ENCODE measurements at regions not wholly inside any gene's neighbourhood (a gene's known extent, or its start where the extent isn't known, plus 50 kb on each side); places are given as distances from the start of the nearest gene placed in this dataset.
"Not testable (repeated sequence)": the region's sequence is repeated elsewhere in the genome, so short reads cannot be mapped to it uniquely, and the experiment has no call there.

DNA sequence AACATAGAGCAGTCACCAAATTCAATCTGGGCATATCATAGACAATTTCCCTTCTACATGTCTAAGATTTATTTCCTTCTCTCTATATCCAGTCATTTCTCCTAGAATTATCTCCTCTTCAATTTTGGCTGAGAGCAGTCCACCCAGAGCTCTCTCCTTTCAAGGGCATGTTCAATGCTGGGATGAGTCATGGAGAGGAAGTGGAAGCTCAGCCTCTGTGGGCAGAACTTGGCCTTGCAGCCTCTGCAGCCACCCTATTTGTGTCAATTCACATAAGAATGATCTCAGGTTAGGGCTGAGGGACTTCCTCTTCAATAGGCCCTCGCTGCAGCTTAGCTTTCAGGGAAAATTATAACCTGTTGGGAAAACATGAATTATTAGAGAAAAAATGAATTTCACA lies 560.8 kb downstream of the POM121L12 start:
- POLR2A ChIA-PET, result no interaction called here
- intact Hi-C loops (cut with DNase I, micrococcal nuclease), result no loop called here
- H3K9me3 Mint-ChIP-seq (ENCODE audit: low read depth), result peaks cover 17% of the 10 kb centered on the region
- no peak for DNase-seq
- no peak for ATAC-seq
- no peaks in the 10 kb centered on the region for H3K27me3 Mint-ChIP-seq
- H3K4me1 Mint-ChIP-seq, result no peaks in the 10 kb centered on the region
- no peaks in the 10 kb centered on the region for H3K36me3 Mint-ChIP-seq (ENCODE audit: low read depth)
- CTCF ChIA-PET, result no interaction called here
- no peak overlapping the region for H3K4me3 Mint-ChIP-seq
- no peak overlapping the region for H3K27ac Mint-ChIP-seq

DNA sequence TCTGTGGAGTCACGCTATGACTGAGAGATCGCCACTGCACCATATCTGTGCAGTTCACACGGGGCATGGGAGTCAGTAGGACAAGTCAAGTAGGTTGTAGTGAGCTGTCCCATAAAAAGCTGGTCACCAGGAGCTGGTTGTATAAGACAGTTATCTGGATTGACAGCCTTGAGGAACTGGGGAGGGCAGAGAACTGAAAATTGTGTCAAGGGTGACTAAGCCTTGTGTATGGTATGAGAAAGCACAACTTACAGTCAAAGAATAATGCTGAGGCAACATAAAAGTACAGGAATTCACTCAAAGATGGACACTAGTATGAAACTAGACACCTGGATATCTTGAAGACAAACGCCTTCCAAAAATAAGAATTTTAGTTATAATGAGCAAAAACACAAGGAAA lies 564.9 kb downstream of the POM121L12 start:
- intact Hi-C loops (cut with DNase I, micrococcal nuclease), result no loop called here
- Mint-ChIP-seq H3K4me3 (no peak overlapping the region), H3K4me1 (no peaks in the 10 kb centered on the region), H3K27me3 (no peaks in the 10 kb centered on the region), H3K9me3 (ENCODE audit: low read depth) (peaks cover 17% of the 10 kb centered on the region), H3K36me3 (ENCODE audit: low read depth) (no peaks in the 10 kb centered on the region), H3K27ac (no peak overlapping the region)
- ChIA-PET POLR2A (no interaction called here), CTCF (no interaction called here)
- DNase-seq, result no peak
- ATAC-seq, result no peak

DNA sequence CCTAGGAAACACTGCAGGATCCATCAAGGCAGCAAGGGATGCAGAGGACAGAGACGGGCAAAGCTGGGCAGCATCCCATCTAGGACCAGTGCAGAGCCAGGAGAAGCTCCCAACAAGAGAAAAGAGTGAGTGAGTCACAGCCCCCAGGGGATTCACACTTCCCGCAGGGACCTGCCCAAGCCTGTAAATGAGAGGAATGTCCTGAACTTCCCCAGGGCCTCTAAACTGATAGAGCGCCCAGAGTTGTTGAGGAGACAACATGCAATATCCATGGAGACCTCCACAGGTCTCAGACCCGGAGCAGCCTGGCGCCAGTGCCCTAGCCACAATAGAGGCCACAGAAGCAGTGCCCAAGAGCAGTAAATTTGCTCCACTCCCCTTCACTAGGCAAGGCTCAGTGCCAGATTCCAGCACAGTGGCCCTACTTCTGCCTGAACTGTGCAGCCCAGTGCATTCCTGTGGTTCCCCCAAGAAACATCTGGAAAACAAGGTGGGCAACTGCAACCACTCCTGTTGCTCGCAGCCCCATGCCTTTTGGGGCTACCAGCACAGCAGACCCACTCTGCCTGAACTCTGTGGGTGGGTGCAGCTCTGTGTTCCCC lies 567.5 kb downstream of the POM121L12 start:
- no peaks in the 10 kb centered on the region for H3K27me3 Mint-ChIP-seq
- no peaks in the 10 kb centered on the region for H3K36me3 Mint-ChIP-seq (ENCODE audit: low read depth)
- peaks cover 17% of the 10 kb centered on the region for H3K9me3 Mint-ChIP-seq (ENCODE audit: low read depth)
- ChIA-PET POLR2A (no interaction called here), CTCF (interaction anchor here (0.7 kb wide), 1 partner anchor 282 kb away, joined by 3 read pairs; no protein-coding TSS in a partner anchor)
- DNase-seq, result no peak
- intact Hi-C loops (cut with DNase I, micrococcal nuclease), result no loop called here
- H3K27ac Mint-ChIP-seq, result no peak overlapping the region
- ATAC-seq, result no peak
- H3K4me3 Mint-ChIP-seq, result no peak overlapping the region
- no peaks in the 10 kb centered on the region for H3K4me1 Mint-ChIP-seq

DNA sequence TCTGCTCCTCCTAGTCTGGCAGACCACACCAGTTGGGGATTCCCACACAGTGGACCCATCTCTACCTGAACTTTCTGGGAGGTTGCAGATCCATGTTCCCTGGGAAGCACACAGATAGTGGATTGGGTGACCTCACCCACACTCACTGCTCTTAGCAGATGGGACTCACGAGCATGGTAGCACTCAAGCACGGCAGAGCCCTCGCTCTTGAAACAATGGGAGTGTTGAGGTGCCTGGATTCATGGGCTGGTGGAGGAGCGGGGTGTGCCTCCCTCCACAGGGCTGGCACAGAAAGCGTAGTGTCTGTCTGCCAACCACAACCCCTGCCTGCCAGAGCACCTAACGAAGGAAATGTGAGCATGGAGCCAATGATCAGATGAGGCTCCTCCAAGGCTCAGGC lies 568.0 kb downstream of the POM121L12 start:
- no peak overlapping the region for H3K4me3 Mint-ChIP-seq
- intact Hi-C loops (cut with DNase I, micrococcal nuclease), result no loop called here
- no peak overlapping the region for H3K27ac Mint-ChIP-seq
- no peaks in the 10 kb centered on the region for H3K4me1 Mint-ChIP-seq
- H3K36me3 Mint-ChIP-seq (ENCODE audit: low read depth), result no peaks in the 10 kb centered on the region
- DNase-seq (no peak), ATAC-seq (no peak)
- H3K27me3 Mint-ChIP-seq, result no peaks in the 10 kb centered on the region
- CTCF ChIA-PET, result no interaction called here
- peaks cover 17% of the 10 kb centered on the region for H3K9me3 Mint-ChIP-seq (ENCODE audit: low read depth)
- POLR2A ChIA-PET, result no interaction called here

DNA sequence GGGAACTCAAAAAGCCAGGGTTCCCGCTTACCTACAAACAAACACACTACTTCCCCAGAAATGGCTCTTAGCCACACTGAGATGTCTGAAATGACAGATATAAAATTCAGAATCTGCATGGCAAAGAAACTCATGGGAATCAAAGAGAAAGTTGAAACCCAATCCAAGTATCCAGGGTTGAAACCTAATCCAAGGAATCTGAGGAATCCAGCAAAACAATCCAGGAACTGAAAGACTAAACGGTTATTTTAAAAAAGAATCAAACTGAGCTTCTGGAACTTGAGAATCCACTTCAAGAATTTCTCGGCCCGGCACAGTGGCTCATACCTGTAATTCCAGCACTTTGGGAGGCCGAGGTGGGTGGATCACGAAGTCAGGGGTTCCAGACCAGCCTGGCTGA lies 568.8 kb downstream of the POM121L12 start:
- H3K27me3 Mint-ChIP-seq, result no peaks in the 10 kb centered on the region
- H3K27ac Mint-ChIP-seq, result no peak overlapping the region
- ATAC-seq, result no peak
- CTCF ChIA-PET, result no interaction called here
- DNase-seq, result no peak
- intact Hi-C loops (cut with DNase I, micrococcal nuclease), result no loop called here
- no peaks in the 10 kb centered on the region for H3K36me3 Mint-ChIP-seq (ENCODE audit: low read depth)
- H3K9me3 Mint-ChIP-seq (ENCODE audit: low read depth), result peaks cover 17% of the 10 kb centered on the region
- H3K4me3 Mint-ChIP-seq, result no peak overlapping the region
- no peaks in the 10 kb centered on the region for H3K4me1 Mint-ChIP-seq
- POLR2A ChIA-PET, result no interaction called here

DNA sequence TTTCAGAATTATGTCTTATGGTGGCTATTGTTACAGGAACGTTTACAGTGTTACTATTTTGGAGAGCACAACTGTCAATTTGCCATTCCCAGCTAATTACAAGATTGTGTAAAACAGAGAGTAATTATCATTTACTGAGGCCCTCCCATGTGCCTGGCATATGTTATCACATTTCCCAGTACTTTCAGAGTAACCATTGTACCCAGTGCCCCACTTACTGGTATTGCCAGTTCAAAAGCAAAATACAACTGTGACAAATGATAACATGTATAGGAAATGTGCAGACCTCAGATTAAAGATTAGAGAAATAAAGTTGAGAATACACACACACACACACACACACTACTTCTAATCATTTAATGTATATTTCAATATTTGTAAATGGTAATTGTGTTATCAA lies 572.5 kb downstream of the POM121L12 start:
- Mint-ChIP-seq H3K4me1 (no peaks in the 10 kb centered on the region), H3K36me3 (ENCODE audit: low read depth) (no peaks in the 10 kb centered on the region), H3K27me3 (no peaks in the 10 kb centered on the region), H3K9me3 (ENCODE audit: low read depth) (peaks cover 6% of the 10 kb centered on the region), H3K27ac (no peak overlapping the region), H3K4me3 (no peak overlapping the region)
- CTCF ChIA-PET, result no interaction called here
- ATAC-seq (no peak), DNase-seq (no peak)
- POLR2A ChIA-PET, result no interaction called here
- intact Hi-C loops (cut with DNase I, micrococcal nuclease), result no loop called here

DNA sequence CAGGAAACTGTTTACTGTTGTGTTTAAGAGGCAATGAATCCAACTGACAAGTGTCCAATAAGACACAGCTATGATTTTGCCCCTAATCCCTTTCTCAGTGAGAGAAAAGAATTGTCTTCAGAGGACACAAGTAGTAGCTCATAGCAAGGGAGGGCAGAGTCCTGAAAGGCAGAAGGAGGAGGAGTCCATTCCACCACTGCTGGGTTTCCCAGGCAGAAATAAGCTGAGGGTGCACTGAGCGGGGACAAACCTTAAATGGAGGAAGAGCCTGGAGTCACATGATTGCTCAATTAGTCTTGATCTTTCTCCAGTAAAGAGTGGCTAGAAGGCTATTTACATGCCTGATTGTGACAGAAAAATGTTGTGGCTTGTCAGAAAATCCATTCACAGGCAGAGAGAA lies 573.8 kb downstream of the POM121L12 start:
- ATAC-seq, result no peak

DNA sequence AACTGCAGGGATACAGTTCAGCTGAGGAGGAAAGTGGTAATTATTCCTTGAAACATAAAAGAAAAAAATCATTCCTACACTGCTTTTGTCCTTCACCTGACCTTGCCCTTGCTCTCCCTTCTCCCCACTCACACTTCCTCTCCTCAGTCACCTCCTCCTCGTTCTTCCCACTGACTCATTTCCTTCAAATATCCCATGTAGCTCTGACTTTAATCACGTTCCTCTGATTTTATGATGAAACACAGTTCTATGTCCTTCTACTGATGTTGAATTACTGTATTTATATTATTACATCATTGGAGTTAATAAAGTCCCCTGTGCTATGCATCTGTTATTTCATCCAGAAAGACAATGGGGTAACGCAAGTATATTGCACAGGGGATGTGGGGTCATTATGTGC lies 575.6 kb downstream of the POM121L12 start:
- no peak overlapping the region for H3K4me3 Mint-ChIP-seq
- H3K36me3 Mint-ChIP-seq (ENCODE audit: low read depth), result no peaks in the 10 kb centered on the region
- ChIA-PET POLR2A (no interaction called here), CTCF (no interaction called here)
- DNase-seq (no peak), ATAC-seq (no peak)
- no peaks in the 10 kb centered on the region for H3K4me1 Mint-ChIP-seq
- no peak overlapping the region for H3K27ac Mint-ChIP-seq
- H3K27me3 Mint-ChIP-seq, result no peaks in the 10 kb centered on the region
- intact Hi-C loops (cut with DNase I, micrococcal nuclease), result no loop called here
- peaks cover 9% of the 10 kb centered on the region for H3K9me3 Mint-ChIP-seq (ENCODE audit: low read depth)

More for the DNA sequence above, 573.8 kb downstream of the POM121L12 start:
- intact Hi-C loops (cut with DNase I, micrococcal nuclease), result no loop called here
- CTCF ChIA-PET, result no interaction called here
- H3K27ac Mint-ChIP-seq, result no peak overlapping the region
- H3K27me3 Mint-ChIP-seq, result no peaks in the 10 kb centered on the region
- peaks cover 8% of the 10 kb centered on the region for H3K9me3 Mint-ChIP-seq (ENCODE audit: low read depth)
- POLR2A ChIA-PET, result no interaction called here
- H3K4me1 Mint-ChIP-seq, result no peaks in the 10 kb centered on the region
- no peaks in the 10 kb centered on the region for H3K36me3 Mint-ChIP-seq (ENCODE audit: low read depth)
- H3K4me3 Mint-ChIP-seq, result no peak overlapping the region
- DNase-seq, result no peak

DNA sequence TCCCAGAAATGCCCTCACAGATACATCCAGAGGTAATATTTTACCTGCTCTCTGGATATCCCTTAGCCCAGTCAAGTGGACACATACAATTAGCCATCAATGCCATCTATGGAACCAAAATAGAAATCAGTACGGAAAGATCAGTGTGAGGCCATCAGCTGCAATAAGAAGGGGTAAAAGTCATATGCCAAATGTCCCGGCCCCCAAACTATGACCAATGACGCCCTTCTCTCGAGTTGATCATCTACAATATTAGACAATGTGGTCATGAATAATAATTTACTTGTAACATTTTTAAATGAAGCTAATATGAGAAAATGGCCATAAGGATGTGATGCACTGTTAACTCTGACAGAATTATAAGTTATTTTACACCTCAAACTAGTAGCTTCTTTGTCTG lies 588.9 kb downstream of the POM121L12 start:
- intact Hi-C loops (cut with DNase I, micrococcal nuclease), result no loop called here
- DNase-seq (no peak), ATAC-seq (no peak)
- H3K4me1 Mint-ChIP-seq, result no peaks in the 10 kb centered on the region
- POLR2A ChIA-PET, result no interaction called here
- no peak overlapping the region for H3K27ac Mint-ChIP-seq
- no peaks in the 10 kb centered on the region for H3K36me3 Mint-ChIP-seq (ENCODE audit: low read depth)
- CTCF ChIA-PET, result no interaction called here
- peaks cover 25% of the 10 kb centered on the region for H3K9me3 Mint-ChIP-seq (ENCODE audit: low read depth)
- no peaks in the 10 kb centered on the region for H3K27me3 Mint-ChIP-seq
- no peak overlapping the region for H3K4me3 Mint-ChIP-seq

DNA sequence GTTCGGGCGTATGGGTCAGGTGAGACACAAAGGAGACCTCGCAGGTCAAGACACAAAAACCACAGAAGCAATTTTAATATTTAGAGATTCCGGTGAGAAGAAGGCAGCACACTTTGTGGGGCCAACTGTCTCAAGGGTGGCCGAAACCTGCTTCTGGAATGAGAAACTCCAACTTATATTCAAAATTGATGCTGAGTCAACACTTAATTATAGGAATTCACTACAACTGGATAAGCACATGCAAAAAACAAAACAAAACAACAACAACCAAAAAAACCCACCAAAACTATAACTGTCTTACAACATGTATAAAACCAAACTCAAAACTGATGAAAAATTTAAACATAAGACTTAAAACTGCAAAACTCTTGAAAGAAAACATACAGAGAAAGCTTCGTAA lies 593.3 kb downstream of the POM121L12 start:
- no peaks in the 10 kb centered on the region for H3K27me3 Mint-ChIP-seq
- H3K4me3 Mint-ChIP-seq, result no peak overlapping the region
- no peak for DNase-seq
- ChIA-PET POLR2A (no interaction called here), CTCF (no interaction called here)
- H3K36me3 Mint-ChIP-seq (ENCODE audit: low read depth), result no peaks in the 10 kb centered on the region
- intact Hi-C loops (cut with DNase I, micrococcal nuclease), result no loop called here
- H3K4me1 Mint-ChIP-seq, result no peaks in the 10 kb centered on the region
- H3K9me3 Mint-ChIP-seq (ENCODE audit: low read depth), result peaks cover 23% of the 10 kb centered on the region
- ATAC-seq, result no peak
- no peak overlapping the region for H3K27ac Mint-ChIP-seq

DNA sequence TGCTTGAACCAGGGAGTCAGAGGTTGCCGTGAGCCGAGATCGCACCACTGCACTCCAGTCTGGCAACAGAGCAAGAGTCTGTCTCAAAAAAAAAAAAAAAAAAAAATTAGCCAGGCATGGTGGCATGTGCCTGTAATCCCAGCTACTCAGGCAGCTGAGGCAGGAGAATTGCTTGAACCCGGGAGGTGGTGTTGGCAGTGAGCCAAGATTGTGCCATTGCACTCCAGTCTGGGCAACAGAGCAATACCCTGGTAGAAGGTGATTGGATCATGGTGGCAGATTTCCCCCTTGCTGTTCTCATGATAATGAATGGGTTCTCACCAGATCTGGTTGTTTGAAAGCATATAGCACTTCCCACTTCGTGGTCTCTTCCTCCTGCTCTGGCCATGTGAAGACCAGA lies 599.8 kb downstream of the POM121L12 start:
- DNase-seq; H3K4me3 Mint-ChIP-seq; H3K27ac Mint-ChIP-seq; H3K36me3 Mint-ChIP-seq (ENCODE audit: low read depth); intact Hi-C loops (cut with DNase I, micrococcal nuclease); CTCF ChIA-PET; ATAC-seq; H3K4me1 Mint-ChIP-seq; POLR2A ChIA-PET; H3K27me3 Mint-ChIP-seq: not testable (repeated sequence)
- peaks cover 26% of the 10 kb centered on the region for H3K9me3 Mint-ChIP-seq (ENCODE audit: low read depth)

DNA sequence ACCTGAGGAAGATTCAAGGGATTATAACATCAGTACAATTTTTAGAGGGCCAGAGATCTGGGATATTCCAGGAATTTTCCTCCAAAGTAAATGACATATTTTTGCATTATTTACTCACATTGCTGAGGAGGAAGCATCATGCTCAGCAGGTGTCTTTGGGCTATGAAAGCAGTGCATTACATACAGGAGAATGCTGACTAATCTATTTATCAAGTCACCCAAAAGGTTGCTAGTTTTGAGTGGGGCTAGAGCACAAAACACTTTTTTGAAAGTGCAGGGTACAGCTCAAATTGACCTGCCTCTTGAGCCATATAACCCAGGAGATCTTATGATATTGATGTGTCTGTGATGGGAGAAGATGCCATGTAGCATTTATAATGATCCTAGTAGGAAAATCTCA lies 603.1 kb downstream of the POM121L12 start:
- H3K4me1 Mint-ChIP-seq, result no peaks in the 10 kb centered on the region
- intact Hi-C loops (cut with DNase I, micrococcal nuclease), result no loop called here
- ChIA-PET POLR2A (no interaction called here), CTCF (no interaction called here)
- H3K4me3 Mint-ChIP-seq, result no peak overlapping the region
- no peak for DNase-seq
- no peaks in the 10 kb centered on the region for H3K27me3 Mint-ChIP-seq
- H3K36me3 Mint-ChIP-seq (ENCODE audit: low read depth), result no peaks in the 10 kb centered on the region
- H3K9me3 Mint-ChIP-seq (ENCODE audit: low read depth), result peaks cover 21% of the 10 kb centered on the region
- no peak for ATAC-seq
- H3K27ac Mint-ChIP-seq, result no peak overlapping the region

DNA sequence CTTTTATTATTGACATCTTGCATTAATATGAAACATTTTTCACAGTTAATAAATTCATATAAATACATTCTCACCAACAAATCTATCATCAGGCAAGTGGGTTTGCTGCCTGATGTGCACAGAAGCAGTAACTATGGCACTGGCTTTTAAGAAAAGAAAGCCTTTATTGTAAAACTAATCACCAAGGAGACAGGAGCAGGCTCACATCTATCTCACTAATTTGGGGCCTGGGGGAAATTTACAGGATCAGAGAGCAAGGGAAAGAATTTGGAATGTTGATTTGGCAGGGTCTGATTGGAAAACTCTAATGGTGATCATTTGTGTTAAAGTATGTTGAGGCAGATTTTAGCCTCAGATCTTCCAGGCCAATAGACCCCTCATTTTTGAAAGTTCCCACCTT lies 605.7 kb downstream of the POM121L12 start:
- Mint-ChIP-seq H3K27ac (no peak overlapping the region), H3K9me3 (ENCODE audit: low read depth) (peaks cover 12% of the 10 kb centered on the region), H3K36me3 (ENCODE audit: low read depth) (no peaks in the 10 kb centered on the region), H3K27me3 (no peaks in the 10 kb centered on the region), H3K4me1 (no peaks in the 10 kb centered on the region), H3K4me3 (no peak overlapping the region)
- ChIA-PET POLR2A (no interaction called here), CTCF (no interaction called here)
- DNase-seq (no peak), ATAC-seq (no peak)
- intact Hi-C loops (cut with DNase I, micrococcal nuclease), result no loop called here
